MM.1S (cell line): ENCODE measurements at regions not wholly inside any gene's neighbourhood (a gene's known extent, or its start where the extent isn't known, plus 50 kb on each side); places are given as distances from the start of the nearest gene placed in this dataset.

Experiments used
- CTCF ChIP-seq: fragments of 300-600 bp; sonication (generic); IDR thresholded peaks from 2 replicates; pipeline ENCODE4 v1.5.1; 2016; ENCODE audit warnings: antibody characterized with exemption, low read length, mixed read lengths
- EZH2 ChIP-seq: fragments of 300-600 bp; sonication (generic); optimal IDR thresholded peaks from 2 replicates; pipeline ENCODE3; 2017; ENCODE audit warnings: low read depth, mild to moderate bottlenecking, antibody characterized with exemption, low read length, mixed read lengths

- TF ChIP-seq EZH2 = no peak
- no peak for TF ChIP-seq CTCF
These were observed 55.7 kb upstream of the ABCD2 start for GRCh38 chr12:39675263-39675662.
